Stimulated activated CD4-positive, alpha-beta T cell treated with anti-CD3 and anti-CD28 coated beads, Interleukin-1b, Interleukin-23, amount 100 ng/mL, for 24 hours (primary cell): ENCODE measurements at regions not wholly inside any gene's neighbourhood (a gene's known extent, or its start where the extent isn't known, plus 50 kb on each side); places are given as distances from the start of the nearest gene placed in this dataset.
"Not testable (repeated sequence)": the region's sequence is repeated elsewhere in the genome, so short reads cannot be mapped to it uniquely, and the experiment has no call there.

Source experiments
- DNase-seq, 4 experiments: peaks; one replicate each; pipeline ENCODE4 v3.0.0-alpha.2; 2020; ENCODE audit warnings: low read depth in 4 of 4, low spot score in 1 of 4

DNA sequence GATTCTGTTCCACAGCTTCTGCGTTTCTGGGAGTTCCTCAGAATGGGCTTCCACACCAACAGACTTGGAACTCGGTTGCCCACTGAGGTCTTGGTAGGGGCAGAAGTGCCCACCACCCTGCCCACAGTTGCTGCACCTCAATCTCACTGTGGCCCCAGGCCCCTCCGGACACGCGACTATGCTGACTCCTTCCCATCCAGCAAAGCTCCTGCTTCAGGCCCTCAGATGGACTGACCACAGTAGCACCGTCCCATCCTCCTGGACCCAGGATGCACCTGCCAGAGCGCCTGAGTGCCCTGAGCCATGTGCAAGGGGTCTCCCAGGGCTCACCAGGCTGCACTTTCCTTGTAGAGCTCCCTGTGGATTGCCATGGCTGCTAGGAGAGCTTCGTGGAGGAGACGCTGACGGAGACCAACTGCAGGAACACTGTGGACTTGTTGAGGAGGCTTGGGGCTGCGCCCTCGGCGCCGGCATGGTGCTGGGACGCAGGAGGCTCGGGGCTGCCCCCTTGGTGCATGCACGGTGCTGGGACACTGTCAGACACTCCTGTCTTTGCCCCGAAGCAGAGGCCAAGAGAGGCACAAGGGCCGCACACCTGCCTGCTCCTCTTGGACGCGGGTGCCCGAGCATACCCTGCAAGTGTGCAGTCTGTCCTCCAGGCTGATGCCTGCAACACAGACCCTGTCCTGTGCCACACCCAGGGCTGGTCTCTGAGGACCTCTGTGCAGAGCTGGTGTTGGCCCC lies 201.3 kb downstream of the LIPI start:
- not testable (repeated sequence) for DNase-seq

DNA sequence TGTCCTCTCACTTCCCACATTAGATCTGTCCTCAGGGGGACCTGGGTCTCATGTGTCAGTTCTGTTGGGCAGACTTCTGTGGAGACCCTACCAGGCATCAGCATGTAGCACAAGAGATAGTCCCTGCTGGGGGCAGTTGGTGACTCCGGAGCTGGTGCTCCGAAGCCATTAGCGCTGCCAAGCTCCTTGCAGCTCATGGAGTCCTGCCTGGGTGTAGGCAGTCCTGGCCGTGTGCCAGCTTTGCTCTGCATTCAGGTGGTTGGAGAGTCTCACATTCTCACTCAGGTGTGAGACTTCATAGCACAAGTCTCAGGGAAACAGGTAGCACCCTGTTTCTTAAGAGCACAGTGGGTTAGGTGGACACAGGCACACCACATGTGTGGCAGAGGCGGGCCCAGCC lies 202.3 kb downstream of the LIPI start:
- DNase-seq, result not testable (repeated sequence)

DNA sequence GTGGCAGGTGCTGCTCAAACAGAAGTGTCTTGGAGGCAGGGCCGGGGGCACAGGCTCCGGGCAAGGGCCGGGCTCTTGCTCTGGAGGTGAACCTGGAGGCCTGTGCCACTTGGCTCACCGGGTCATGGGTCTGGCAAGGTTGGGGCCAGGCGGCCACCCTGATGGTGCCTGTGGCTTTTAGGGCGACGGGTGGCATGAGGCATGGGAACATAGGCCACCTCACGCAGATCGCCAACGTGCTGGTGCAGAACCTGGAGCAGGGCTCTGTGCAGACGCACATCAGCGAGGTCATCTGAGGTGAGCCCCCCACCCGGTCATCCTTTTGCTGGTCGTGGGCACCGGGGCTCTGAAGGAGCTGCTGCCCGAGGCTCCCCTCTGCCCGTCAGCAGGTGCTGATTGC lies 202.7 kb downstream of the LIPI start:
- not testable (repeated sequence) for DNase-seq

DNA sequence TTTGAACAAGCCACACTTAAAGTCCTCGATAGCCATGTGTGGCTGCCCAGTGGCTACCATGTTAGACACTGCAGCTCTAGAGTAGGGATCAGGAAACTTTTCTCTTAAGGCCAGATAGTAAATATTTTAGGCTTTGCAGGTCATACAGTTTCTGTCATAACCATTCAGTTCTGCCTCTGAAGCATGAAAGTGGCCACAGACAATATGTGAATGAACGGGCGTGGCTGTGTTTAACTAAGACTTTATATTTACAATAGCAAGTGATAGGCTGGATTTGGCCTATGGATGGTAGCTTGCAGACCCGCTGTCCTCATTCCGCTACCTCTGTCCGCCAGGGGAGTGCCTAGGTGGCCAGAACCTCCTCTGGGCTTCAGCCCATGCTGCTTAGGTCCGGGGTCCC lies 204.6 kb downstream of the LIPI start:
- not testable (repeated sequence) for DNase-seq

DNA sequence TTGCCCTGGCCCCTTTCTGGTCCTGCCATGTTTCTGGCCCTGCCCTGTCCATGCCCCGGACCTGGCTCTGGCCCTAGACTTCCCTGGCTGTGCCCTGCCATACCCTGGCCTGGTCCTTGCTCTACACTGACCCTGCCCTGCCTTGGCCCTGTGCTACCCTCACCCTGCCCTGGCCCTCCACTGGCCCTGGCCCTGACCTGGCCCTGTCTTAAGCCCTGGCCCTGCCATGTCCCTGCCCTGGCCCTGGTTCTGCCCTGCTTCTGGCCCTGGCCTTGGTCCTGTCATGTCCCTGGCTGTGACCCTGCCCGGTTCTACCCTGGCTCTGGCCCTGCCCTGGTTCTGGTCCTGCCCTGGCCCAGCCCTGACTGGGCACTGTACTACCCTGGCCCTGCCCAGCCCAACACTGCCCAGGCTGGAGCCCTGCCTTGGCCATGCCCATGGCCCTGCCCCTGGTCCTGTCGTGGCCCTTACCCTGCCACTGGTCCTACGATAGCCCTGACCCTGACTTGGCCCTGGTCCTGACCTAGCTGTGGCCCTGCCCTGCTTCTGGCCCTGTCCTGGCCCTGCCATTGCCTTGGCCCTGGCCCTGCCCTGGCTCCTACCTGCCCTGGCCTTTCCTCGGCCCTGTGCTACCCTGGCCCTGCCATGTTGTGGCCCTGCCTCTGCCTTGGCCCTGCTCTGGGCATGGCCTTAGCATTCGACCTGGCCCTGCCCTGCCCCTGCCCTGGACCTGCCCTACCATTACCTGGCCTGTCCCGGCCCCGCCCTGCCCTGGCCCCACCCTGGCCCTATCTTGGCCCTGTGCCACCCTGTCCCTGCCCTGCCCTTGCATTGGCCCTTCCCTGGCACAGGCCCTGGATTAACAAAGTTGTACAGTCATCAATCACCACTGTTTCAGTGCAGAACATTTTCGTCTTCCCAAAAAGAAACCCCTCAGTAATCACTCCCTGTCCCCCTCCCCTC lies 223.5 kb downstream of the LIPI start:
- DNase-seq, result not testable (repeated sequence)

DNA sequence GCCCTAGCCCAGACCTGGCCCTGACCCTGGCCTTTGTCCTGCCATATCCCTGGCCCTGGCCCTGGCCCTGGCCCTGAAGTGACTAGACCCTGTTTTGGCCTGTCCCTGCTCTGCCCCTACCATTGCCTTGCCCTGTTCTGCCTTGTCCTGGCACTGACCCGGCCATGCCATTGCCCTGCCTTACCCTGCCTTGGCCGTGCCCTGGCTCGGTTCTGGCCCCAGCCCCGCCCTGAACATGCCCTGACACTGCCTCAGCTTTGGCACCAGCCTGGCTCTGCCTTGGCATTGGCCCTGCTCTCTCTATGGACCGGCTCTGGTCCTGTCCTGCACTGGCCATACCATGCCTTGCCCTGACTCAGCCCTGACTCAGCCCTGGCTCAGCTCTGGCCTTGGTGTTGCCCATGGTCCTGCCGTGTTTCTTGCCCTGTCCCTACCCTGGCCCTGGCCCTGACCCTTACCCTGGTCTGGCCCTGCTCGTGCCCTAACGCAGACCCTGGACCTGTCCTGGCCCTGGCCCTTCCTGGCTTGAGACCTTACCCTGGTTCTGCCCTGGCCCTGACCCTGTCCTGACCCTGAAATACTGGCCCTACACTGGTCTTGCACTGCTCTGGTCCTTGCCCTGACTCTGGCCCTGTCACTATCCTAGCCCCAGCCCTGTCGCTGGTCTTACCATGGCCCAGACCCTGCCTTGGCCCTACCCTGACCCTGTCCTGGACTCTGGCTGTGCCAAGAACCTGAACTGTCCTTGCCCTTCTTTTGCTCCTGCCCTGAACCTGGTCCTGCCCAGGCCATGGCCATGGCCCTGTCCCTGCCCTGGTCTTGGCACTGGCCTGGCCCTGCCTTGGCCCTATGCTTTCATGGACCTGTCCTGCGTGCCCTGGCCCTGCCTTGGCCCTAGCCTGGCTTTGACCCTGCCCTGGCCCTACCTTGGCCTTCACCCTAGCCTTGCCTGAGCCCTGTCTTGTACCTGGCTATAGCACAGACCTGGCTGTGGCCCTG lies 224.6 kb downstream of the LIPI start:
- DNase-seq, result not testable (repeated sequence)

DNA sequence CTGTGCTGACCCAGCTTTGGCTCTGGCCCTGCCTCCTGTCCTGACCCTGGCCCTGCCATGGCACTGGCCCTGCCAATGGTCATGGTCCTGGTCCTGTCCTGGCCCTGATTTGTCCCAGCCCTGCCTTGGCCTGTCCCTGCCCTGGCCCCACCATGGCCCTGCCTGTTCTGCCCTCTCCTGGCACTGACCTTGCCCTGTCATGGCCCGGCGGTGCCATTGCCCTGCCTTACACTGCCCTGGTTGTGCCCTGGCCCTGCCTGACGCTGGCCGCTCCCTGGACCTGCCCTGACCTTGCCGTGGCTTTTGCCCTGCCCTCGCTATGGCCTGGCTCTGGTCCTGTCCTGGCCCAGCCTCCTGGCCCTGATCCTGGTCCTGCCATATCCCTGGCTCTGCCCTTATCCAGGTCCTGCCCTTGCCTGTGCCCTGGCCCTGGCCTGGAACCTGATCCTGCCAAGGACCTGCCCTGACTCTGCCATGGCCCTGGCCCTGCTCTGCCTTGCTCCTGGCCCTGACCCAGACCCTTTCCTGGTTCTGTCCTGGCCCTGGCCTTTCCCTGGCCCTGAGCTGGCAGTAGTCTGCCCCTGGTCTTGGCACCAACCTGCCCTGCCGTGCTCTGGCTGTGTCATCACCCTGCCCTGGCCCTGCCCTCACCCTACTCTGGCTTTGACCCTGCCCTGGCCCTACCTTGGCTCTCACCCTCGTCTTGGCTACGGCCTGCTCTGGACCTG lies 225.5 kb downstream of the LIPI start:
- DNase-seq, result not testable (repeated sequence)

DNA sequence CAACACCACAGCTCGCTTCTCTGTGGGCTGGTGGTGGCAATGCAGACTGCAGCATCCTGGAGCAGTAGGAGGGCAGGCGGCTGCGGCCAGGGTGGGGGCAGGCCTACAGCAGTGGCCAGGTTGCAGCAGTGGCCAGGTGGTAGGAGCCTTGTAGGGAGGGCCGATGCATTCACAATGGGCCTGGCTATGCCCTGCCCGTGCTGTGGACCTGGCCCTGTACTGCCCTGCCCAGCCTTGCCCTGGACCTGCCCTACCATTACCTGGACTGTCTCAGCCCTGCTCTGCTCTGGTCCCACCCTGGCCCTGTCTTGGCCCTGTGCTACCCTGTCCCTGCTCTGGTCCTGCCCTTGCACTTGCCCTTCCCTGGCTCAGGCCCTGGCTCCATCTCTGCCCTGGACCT lies 226.0 kb downstream of the LIPI start:
- not testable (repeated sequence) for DNase-seq

DNA sequence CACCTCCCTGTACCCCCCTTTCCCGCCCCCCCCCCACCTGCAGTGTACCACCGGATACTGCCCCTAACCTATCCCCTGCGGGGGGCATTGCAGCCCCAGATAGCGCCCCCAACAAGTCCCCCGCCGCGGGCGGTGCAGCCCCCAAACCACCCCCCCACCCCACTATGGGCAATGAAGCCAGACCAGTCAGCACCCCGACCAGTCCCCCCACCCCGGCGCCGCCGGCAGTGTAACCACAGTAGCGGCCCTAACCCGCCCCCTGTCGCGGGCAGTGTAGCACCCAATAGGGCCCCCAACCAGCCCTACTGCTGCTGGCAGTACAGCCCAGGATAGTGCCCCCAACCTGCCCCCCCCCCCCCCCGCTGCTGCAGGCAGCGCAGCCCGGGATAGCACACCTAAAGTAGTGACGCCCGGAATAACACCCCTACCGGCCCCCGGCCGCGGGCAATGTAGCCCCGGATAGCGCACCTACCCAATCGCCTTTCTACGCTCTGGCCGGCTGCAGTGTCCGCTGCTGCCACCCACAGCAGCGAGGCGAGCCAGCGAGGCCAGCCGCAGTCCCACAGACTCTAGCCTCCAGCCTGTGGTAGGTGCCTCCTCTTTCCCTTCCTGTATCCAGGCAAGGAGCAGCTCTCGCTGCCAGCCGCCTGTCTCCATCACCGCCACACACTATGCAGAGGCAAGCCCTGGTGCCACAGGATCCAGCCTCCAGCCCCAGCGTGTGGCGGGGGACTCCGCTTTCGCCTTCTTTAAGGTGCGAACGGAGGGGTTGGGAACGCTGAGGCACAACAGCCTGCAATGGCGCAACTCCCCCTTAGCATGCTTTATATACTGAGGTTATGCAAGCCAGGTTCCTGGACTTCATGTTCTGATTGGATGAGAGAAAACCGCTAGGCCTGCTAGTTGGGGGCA lies 229.3 kb downstream of the LIPI start:
- not testable (repeated sequence) for DNase-seq

DNA sequence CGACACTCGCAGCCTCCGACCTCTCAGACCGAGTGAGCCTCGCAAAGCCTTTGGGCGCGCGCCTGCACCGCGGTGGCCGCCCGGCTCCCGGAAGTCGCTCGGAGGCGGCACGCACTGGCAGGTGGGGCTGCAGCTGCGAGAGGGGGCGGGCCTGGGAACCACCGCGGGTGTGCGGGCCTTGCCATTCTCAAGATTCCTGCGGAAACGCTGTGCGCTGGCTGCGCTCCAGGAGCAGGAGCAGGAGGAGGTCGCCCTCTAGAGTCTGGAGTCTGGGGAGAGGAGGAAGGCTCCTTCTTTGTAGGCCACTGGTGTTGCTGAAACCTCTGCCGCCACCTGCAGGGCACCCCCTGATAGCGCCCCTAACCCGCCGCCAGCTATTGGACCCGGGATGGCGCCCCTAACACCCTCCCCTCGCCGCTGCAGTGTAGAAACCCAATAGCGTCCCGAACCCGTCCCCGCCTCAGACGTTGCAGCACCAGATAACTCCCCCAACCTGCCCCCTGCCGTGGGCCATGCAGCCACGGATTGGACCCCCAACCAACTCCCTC lies 230.6 kb downstream of the LIPI start:
- DNase-seq, result peak in 3 of 4 experiments; percentile 32 to 48 (median 42)

DNA sequence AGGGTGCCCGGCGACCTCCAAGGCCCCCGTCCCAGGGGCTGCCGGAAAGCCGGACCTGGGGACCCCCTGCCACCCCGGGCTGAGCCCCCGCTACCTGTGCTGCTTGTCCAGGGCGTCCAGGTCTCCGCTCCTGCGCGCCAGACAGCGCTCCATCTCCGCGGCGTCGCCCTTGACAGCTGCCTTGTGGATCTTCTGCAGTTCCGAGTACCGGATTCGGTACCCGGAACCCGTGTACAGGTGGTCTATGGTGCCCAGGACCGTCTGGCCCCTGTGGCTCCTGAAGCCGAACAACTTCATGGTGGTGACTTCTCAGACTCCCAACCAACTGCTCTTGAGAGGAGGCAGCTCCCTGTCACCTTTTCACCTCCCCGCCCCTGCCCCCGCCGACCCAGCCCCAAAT lies 231.1 kb downstream of the LIPI start:
- not testable (repeated sequence) for DNase-seq

DNA sequence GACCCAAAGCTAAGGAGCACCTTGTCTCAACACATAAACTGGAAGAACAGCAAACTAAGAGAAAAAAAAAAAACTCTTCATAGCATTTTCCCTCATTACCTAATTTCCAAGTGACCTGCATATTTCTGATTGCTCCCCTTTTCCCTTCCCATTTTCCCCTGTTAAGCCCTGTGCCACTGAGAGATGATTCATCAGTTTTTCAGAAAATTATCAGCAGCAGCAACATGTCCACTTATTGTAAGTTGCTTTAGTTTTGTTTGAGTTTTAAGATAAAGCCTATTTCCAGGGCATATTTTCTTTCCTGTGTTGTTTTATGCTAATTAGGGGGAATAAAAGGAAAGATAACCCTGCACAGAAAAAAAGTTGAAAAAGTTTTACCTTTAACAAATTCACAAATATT lies 236.2 kb downstream of the LIPI start:
- DNase-seq, result not testable (repeated sequence)

DNA sequence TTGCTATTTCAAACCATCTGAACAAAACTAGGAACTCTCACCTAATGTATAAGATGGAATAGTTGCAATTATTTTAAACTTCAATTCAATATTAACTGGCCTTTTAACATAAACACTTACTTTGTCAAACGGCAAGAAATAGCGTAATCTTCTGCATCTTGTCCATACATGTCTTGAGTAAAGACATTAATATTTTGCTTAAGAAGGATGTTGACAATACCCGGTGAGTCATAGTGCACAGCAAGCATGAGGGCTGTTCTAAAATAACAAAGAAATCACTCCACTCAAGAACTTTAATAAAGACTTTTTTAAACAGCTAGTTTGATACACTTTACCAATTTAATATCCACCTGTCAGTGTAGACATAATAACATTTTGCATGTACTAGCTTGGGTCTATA lies 240.9 kb downstream of the LIPI start:
- not testable (repeated sequence) for DNase-seq

DNA sequence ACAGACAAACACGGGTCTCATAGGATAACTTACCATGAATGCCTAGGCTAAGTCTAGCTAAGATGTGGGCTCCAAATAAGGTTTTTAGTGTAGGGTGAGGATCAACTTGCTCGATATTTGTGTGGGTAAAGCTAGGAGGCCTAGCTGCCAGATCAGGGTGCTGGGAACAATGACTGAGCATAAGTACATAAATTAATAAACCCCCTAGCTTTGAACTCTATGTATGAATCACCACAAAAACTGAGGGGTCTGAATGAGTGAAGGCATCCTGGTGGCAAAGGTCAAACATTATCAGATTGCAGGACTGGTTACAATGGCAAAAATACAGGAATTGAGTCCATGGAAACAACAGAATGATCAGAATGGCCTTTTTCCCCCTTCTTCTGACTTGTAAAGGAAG lies 241.8 kb downstream of the LIPI start:
- DNase-seq, result not testable (repeated sequence)

DNA sequence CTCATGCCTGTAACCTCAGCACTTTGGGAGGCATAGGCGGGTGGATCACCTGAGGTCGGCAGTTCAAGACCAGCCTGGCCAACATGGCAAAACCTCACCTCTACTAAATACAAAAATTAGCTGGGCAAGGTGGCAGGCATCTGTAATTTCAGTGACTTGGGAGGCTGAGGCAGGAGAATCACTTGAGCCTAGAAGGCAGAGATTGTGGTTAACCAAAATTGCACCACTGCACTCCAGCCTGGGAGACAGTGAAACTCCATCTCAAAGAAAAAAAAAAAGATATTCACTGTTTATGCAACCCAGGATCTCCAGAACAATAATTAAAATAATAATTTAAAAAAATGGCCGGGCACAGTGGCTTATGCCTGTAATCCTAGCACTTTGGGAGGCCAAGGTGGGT lies 247.5 kb downstream of the LIPI start:
- DNase-seq, result not testable (repeated sequence)

DNA sequence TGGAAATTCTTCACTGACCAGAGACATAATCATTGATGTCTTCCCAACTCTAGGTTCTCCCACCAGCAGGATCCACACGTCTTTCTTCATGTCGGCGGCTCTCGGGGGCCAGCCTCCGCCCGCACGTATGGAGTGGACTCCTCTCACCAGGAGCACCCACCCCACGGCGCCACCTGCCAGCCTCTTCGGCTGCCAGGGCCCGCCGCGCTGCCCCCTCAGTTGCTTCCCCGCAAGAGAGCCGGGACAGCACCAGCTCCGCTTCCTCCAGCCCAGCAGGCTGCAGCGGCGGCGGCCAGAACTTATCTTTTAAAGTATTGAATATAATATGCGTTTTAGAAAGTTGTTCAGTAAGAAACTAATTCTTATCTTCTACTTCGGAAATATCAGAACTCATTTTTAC lies 273.5 kb downstream of the LIPI start:
- no peak for DNase-seq

DNA sequence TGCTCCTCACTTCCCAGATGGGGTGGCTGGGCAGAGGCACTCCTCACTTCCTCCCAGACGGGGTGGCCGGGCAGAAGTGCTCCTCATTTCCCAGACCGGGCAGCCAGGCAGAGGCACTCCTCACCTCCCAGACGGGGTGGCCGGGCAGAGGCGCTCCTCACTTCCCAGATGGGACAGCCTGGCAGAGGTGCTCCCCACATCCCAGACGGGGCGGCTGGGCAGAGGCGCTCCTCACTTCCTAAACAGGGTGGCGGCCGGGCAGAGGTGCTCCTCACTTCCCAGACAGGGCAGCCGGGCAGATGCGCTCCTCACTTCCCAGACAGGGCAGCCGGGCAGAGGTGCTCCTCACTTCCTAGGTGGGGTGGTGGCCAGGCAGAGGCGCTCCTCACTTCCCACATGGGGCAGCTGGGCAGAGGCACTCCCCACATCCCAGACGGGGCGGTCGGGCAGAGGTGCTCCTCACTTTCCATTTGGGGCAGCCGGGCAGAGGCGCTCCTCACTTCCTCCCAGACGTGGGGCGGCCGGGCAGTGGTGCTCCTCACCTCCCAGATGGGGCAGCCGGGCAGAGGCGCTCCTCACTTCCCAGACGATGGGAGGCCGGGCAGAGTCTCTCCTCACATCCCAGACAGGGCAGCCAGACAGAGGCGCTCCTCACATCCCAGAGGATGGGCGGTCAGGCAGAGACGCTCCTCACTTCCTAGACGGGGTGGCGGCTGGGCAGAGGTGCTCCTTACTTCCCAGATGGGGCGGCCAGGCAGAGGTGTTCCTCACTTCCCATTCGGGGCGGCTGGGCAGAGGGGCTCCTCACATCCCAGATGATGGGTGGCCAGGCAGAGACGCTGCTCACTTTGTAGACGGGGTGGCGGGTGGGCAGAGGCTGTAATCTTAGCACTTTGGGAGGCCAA lies 274.5 kb downstream of the LIPI start:
- not testable (repeated sequence) for DNase-seq
